Transverse colon (tissue), 4 donors: ENCODE measurements at regions not wholly inside any gene's neighbourhood (a gene's known extent, or its start where the extent isn't known, plus 50 kb on each side); places are given as distances from the start of the nearest gene placed in this dataset.
"Not testable (repeated sequence)": the region's sequence is repeated elsewhere in the genome, so short reads cannot be mapped to it uniquely, and the experiment has no call there.

ENCODE experiments used
- DNase-seq: peaks from one replicate; pipeline ENCODE4 v3.0.0-alpha.2; 2019
- H3K27ac ChIP-seq, 4 donors: fragments of 200-600 bp; sonication (generic); 2 replicates each; pipeline ENCODE4 v1.5.1; 2016 to 2018; ENCODE audit warnings: inconsistent platforms in 4 of 4
- H3K27me3 ChIP-seq: fragments of 200-600 bp; sonication (generic); 2 replicates; pipeline ENCODE4 v1.5.1; 2017; ENCODE audit warnings: inconsistent platforms
- H3K36me3 ChIP-seq, 4 donors: fragments of 200-600 bp; sonication (generic); 2 replicates each; pipeline ENCODE4 v1.5.1; 2017 to 2019; ENCODE audit warnings: inconsistent platforms in 4 of 4
- H3K4me1 ChIP-seq, 4 donors: fragments of 200-600 bp; sonication (generic); 2 replicates each; pipeline ENCODE4 v1.5.1; 2017 to 2020; ENCODE audit warnings: inconsistent platforms in 4 of 4
- H3K4me3 ChIP-seq, 4 donors: fragments of 200-600 bp; sonication (generic); 1 replicate in 1 of 4; 2 replicates in 3 of 4; pipeline versions ENCODE4 v1.5.1 to v1.6.1; 2017 to 2019; ENCODE audit warnings: inconsistent platforms in 4 of 4
- H3K9me3 ChIP-seq, 2 donors: fragments of 200-600 bp; sonication (generic); 2 replicates each; pipeline ENCODE4 v1.5.1; 2017 to 2019; ENCODE audit warnings: inconsistent platforms in 2 of 2
- EP300 ChIP-seq: sonication (generic); formaldehyde crosslinking; IDR thresholded peaks from one replicate; pipeline ENCODE4 v1.6.1; 2017; ENCODE audit warnings: antibody characterized with exemption, low read depth
- POLR2A ChIP-seq: fragments of 450-650 bp; IDR thresholded peaks from one replicate; pipeline ENCODE4 v1.6.1; 2016; ENCODE audit warnings: antibody characterized with exemption, mild to moderate bottlenecking, moderate library complexity
- POLR2AphosphoS5 ChIP-seq, 3 donors: sonication (generic); formaldehyde crosslinking; IDR thresholded peaks; one replicate each; pipeline ENCODE4 v1.6.1; 2016; ENCODE audit warnings: antibody characterized with exemption in 3 of 3
- WGBS, 2 donors: methylation state at CpG; one replicate each; pipeline ENCODE4 v1.1.5; 2018; ENCODE audit warnings: low coverage in 1 of 2; 5-methylcytosine and 5-hydroxymethylcytosine counted together
- in situ Hi-C, 4 donors: fragments of 200-750 bp; cut with MboI; loops; one replicate each; pipeline versions ENCODE4 v1.15.0 to v1.15.1; 2017; ENCODE audit warnings: low sequenced_read_pairs in 3 of 4, low pct_ligation_motif_present in 1 of 4, low pct_unique_long_range_greater_than_20kb in 1 of 4
- intact Hi-C: fragments of 100-400 bp; cut with DNase I; formaldehyde crosslinking; loops from one replicate; pipeline ENCODE4 v1.15.1; 2023; ENCODE audit warnings: low total_unique reads
- TF ChIP-seq, protein P1 (sequence below), 5 experiments: fragments of 200-600 bp in 3 of 5; fragments of 450-650 bp in 2 of 5; sonication (generic) in 3 of 5; IDR thresholded peaks; 1 replicate in 2 of 5; 2 replicates in 3 of 5; pipeline ENCODE4 v1.5.1; 2016 to 2017; ENCODE audit warnings: antibody characterized with exemption in 5 of 5, inconsistent platforms in 3 of 5, mild to moderate bottlenecking in 2 of 5, moderate library complexity in 1 of 5

DNA sequence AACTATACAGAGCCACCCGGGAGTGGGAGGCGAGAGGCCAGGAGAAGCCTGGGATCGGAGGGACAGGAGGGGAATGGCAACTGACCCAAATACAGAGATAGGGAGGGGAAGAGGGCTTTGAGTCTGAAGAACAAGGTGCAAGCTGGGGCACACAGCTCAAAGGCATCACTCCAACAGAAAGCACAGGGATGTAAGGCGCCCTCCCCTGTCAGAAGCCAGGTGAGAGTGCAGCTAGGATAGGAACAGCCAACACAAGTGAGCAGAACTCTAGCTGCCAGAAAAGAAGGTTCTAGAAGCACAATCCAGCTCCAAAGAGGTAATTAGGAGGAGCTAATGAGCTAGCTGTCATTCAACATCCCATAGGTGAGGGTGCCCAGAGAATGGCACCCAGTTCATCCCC lies 232.2 kb downstream of the DHX15 start:
- no peak overlapping the region for H3K4me3 ChIP-seq
- TF ChIP-seq, protein P1, sequence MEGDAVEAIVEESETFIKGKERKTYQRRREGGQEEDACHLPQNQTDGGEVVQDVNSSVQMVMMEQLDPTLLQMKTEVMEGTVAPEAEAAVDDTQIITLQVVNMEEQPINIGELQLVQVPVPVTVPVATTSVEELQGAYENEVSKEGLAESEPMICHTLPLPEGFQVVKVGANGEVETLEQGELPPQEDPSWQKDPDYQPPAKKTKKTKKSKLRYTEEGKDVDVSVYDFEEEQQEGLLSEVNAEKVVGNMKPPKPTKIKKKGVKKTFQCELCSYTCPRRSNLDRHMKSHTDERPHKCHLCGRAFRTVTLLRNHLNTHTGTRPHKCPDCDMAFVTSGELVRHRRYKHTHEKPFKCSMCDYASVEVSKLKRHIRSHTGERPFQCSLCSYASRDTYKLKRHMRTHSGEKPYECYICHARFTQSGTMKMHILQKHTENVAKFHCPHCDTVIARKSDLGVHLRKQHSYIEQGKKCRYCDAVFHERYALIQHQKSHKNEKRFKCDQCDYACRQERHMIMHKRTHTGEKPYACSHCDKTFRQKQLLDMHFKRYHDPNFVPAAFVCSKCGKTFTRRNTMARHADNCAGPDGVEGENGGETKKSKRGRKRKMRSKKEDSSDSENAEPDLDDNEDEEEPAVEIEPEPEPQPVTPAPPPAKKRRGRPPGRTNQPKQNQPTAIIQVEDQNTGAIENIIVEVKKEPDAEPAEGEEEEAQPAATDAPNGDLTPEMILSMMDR (IDR thresholded peaks at IDR 0.05) = no peak
- no peak for TF ChIP-seq EP300
- no peak for TF ChIP-seq POLR2AphosphoS5 (IDR thresholded peaks at IDR 0.05)
- no peaks in the 10 kb centered on the region for H3K4me1 ChIP-seq
- H3K27me3 ChIP-seq = no peaks in the 10 kb centered on the region
- WGBS, 2 donors = 89 to 95% methylated on average over 4 of the region's 4 CpGs
- in situ Hi-C loops (no loop called here), intact Hi-C loops (no loop called here)
- DNase-seq = no peak
- no peaks in the 10 kb centered on the region for H3K36me3 ChIP-seq
- H3K27ac ChIP-seq = no peak overlapping the region
- H3K9me3 ChIP-seq = no peaks in the 10 kb centered on the region

DNA sequence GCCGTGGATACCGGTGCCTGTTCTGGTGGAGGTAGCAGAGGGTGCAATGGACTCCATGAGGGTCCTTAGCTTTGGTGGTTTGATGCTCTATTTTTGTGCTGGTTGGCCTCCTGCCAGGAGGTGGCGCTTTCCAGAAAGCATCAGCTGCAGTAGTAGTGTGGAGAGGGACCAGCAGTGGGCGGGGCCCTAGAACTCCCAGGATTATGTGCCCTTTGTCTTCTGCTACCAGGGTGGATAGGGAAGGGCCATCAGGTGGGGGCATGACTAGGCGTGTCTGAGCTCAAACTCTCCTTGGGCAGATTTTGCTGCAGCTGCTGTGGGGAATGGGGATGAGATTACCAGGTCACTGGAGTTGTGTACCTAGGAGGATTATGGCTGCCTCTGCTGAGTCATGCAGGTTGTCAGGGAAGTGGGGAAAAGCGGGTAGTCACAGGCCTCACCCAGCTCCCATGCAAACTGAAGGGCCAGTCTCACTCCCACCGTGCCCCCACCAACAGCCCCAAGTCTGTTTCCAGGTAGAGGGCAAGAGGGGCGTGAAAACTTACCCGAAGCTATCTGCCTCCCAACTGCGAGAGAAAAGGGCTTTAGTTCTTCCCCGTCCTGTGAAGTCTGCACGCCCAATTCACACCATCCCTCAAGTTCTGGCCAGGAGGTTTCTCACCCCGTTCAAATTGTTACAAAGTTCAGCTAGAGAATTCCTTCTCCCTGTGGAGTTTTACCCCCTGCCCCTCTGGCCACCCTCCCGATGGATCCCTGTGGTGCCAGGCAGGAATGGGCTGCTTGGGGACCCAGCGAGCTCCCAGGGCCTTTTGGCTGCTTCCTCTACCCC lies 235.0 kb downstream of the DHX15 start:
- H3K27ac ChIP-seq, in situ Hi-C loops, H3K27me3 ChIP-seq, DNase-seq, H3K4me3 ChIP-seq, H3K9me3 ChIP-seq, H3K4me1 ChIP-seq, H3K36me3 ChIP-seq: not testable (repeated sequence)
- WGBS, 2 donors = 87 to 89% methylated on average over 6 to 15 of the region's 15 CpGs
- intact Hi-C loops = loop anchor here (10.0 kb wide), 1 partner anchor 515 kb away; no protein-coding TSS in a partner anchor

DNA sequence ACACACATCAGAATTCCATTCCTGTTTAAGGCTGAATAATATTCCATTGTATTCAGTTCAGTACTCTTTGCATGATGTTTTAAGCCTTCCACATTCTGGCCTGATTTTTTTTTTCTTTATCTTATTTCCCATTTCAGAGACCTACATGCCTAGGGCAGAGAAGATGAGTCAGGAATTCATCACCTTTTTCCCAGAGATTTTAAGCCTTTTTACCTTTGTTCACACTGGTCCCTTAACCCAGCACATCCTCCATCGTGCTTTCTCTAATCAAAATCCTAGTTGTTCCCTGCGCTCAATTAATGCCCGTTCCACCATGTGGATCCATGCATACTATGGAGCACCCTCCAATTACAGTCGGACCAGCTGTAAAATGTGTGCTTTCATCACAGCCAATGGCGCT lies 245.1 kb downstream of the DHX15 start:
- Histone ChIP-seq H3K27me3 (no peaks in the 10 kb centered on the region), H3K4me1 (no peaks in the 10 kb centered on the region), H3K9me3 (no peaks in the 10 kb centered on the region), H3K36me3 (no peaks in the 10 kb centered on the region), H3K27ac (no peak overlapping the region), H3K4me3 (no peak overlapping the region)
- DNase-seq = no peak
- TF ChIP-seq, protein P1 (IDR thresholded peaks at IDR 0.05) = no peak
- intact Hi-C loops (no loop called here), in situ Hi-C loops (no loop called here)
- WGBS, 2 donors = 92 to 93% methylated on average over 5 of the region's 5 CpGs

DNA sequence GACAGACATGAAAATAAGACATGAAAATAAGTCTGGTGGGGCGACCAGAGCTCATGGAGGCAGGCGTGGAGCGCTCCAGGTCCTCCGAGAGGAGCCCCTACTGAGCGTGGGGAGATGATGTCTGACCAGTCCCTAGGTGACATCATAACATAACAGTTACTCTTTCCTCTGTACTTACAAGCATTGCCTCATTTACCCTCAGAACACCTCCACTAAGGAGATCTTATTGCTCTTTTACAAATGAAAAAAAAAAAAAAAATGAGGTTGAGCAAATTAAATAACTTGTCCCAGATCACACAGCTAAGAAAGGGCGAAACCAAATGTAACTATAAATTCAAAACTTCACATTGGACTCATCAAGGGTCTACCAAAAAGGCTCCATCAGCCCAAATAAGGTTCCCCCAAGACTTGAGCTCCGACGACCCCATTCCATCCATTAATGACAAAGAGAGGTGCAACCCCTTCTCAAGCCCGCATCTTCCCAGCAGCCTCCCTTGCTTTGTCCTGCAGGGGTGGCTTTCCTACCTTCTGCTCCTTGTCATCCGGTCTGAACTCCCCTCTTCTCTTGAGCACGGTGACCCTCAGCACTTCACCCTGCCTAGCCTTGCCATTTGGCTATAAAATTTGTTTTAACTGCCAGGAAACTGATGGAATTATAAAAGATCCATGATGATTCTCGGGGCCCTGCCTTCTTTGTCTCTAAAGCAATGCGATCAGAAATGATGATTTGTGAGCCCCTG lies 246.7 kb downstream of the DHX15 start:
- no peaks in the 10 kb centered on the region for H3K27me3 ChIP-seq
- H3K27ac ChIP-seq = no peak overlapping the region
- no peaks in the 10 kb centered on the region for H3K36me3 ChIP-seq
- no peak for DNase-seq
- intact Hi-C loops (no loop called here), in situ Hi-C loops (no loop called here)
- WGBS, 2 donors = 79 to 82% methylated on average over 13 of the region's 13 CpGs
- no peaks in the 10 kb centered on the region for H3K9me3 ChIP-seq
- TF ChIP-seq POLR2A (no peak), EP300 (no peak), POLR2AphosphoS5 (IDR thresholded peaks at IDR 0.05) (no peak)
- TF ChIP-seq, protein P1 (IDR thresholded peaks at IDR 0.05) = no peak
- no peaks in the 10 kb centered on the region for H3K4me1 ChIP-seq
- H3K4me3 ChIP-seq = no peak overlapping the region
